RWPE1 (cell line): ENCODE measurements at regions not wholly inside any gene's neighbourhood (a gene's known extent, or its start where the extent isn't known, plus 50 kb on each side); places are given as distances from the start of the nearest gene placed in this dataset.

Experiments
- CTCF ChIA-PET: fragments of 350-600 bp; sonication (Branson Sonifier 250); formaldehyde crosslinking; extraction: SDS; loops from one replicate; lab custom pipeline; 2021; lab: Yijun Ruan, JAX
- POLR2A ChIA-PET: fragments of 400-600 bp; formaldehyde crosslinking; extraction: SDS; loops from one replicate; lab custom pipeline; 2020; ENCODE audit warnings: antibody characterized with exemption; ENCODE audit not compliant: low non-redundant PET; lab: Yijun Ruan, JAX
- DNase-seq: peaks from one replicate; pipeline ENCODE4 v3.0.0; 2012; ENCODE audit warnings: low spot score
- H3K27ac ChIP-seq: fragments of 450-650 bp; 2 replicates; pipeline ENCODE4 v1.5.1; 2017
- TF ChIP-seq, protein P1 (sequence below): fragments of 450-650 bp; conservative IDR thresholded peaks from 2 replicates; pipeline ENCODE4 v1.5.1; 2017; ENCODE audit warnings: low read depth, mild to moderate bottlenecking

DNA sequence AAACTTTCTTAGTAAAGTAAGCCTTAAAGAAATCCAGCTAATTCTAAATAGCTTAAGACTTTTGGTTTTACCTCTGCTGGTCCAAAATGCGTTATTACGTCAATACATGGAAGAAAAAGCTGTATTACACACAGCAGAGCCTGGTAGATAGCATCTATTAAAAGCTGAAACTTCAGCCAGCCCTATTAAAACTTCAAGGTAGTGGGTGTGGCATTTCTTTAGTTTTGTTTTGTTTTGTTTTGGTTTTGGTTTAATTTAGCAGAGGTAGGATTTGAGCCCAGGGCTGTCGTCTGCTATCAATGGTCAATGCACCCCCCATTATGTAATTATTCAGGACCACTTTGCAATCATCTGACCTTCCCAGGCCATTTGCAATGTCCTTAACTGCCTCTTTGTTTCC lies 318.4 kb upstream of the MAF start:
- ChIA-PET POLR2A (no interaction called here), CTCF (no interaction called here)
- no peak for DNase-seq
- no peak overlapping the region for H3K27ac ChIP-seq
- TF ChIP-seq, protein P1, sequence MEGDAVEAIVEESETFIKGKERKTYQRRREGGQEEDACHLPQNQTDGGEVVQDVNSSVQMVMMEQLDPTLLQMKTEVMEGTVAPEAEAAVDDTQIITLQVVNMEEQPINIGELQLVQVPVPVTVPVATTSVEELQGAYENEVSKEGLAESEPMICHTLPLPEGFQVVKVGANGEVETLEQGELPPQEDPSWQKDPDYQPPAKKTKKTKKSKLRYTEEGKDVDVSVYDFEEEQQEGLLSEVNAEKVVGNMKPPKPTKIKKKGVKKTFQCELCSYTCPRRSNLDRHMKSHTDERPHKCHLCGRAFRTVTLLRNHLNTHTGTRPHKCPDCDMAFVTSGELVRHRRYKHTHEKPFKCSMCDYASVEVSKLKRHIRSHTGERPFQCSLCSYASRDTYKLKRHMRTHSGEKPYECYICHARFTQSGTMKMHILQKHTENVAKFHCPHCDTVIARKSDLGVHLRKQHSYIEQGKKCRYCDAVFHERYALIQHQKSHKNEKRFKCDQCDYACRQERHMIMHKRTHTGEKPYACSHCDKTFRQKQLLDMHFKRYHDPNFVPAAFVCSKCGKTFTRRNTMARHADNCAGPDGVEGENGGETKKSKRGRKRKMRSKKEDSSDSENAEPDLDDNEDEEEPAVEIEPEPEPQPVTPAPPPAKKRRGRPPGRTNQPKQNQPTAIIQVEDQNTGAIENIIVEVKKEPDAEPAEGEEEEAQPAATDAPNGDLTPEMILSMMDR = no peak

DNA sequence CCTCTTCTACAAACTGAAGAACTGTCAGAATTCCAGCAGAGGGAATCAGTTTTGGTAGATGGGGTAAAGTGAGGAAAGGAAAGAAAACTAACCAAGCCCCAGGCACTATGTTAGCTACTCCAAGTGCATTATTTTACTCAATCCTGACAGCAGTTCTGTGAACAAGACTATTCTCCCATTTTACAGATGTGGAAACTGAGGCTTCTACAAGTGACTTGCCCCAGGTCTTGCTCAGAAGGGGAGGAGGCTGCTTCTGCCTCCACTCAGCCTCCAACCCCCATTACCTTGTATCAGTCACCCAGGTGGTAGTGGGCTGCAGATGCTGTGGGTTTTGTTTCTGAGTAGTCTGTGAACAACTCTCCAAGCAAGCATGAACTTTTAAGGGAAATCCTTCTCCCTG lies 315.2 kb upstream of the MAF start:
- ChIA-PET CTCF (no interaction called here), POLR2A (no interaction called here)
- TF ChIP-seq, protein P1 = no peak
- no peak for DNase-seq
- H3K27ac ChIP-seq = no peak overlapping the region

DNA sequence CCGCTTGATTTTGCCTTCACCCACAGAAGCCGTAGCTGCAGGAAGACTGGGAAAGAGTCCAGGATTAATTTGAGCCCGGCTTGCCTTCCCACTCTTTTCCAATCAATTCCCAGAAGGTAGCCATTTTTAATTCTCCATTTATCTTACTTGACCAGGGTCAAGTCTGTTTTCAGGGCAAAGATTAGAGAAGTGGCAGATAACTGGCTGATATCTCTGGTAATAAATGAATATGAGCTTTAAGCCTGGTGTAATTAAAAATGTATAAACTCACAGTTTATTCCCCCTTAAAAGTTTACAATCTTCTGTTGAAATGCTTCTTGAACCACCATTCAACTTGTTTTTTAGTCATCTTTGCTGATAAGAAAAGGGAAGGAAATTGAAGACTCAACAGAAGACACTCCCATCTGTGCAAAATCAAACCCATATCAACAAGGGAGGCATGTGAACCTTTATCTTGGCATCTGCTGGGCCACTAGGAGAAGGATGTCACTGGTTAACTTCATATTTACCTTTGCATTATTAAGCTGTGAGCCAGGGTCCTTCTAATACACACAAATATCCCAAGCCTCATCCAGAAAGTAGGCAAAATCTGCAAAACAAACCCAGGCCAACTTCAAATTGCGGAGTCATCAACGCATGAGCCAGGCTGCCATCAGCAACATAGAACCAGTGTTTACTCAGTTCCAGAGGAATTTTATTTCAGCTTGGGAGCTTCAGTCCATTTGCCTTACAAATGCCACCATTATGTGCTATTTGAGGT lies 314.6 kb upstream of the MAF start:
- ChIA-PET POLR2A (no interaction called here), CTCF (no interaction called here)
- no peak overlapping the region for H3K27ac ChIP-seq
- DNase-seq = no peak
- TF ChIP-seq, protein P1 = no peak

DNA sequence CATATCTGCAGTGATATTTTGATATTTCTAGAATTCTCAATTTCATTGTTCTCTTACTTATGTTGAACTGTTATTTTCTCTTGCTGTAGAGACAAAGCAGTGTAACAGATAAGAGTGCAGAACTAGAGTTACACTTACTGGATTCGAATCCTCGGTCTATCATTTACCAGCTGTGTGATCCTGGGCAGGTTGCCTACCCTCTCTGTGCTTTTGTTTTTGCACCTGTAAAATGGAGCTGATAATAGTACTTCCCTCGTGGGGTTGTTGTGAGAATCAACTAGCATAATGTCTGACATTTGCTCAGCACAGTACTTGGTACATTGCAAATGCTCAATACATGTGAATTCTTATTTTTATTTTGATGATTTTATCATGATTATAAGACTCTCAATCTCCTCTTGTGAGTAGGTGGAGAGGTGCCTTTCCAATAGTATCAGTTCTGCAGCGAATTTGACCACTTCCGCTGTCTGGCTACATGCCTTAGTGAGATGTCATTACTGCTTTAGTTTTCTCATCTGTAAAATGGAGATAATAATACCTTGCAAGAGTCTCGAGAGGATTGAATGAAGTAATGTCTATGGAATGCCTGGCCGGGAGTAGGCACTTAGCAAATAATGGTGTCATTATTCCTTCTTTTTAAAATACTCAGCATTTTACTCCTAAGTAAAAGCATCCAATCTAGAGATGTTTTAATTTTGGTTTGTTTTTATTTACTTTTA lies 312.2 kb upstream of the MAF start:
- TF ChIP-seq, protein P1 = no peak
- no peak overlapping the region for H3K27ac ChIP-seq
- CTCF ChIA-PET = no interaction called here
- no peak for DNase-seq
- POLR2A ChIA-PET = no interaction called here

DNA sequence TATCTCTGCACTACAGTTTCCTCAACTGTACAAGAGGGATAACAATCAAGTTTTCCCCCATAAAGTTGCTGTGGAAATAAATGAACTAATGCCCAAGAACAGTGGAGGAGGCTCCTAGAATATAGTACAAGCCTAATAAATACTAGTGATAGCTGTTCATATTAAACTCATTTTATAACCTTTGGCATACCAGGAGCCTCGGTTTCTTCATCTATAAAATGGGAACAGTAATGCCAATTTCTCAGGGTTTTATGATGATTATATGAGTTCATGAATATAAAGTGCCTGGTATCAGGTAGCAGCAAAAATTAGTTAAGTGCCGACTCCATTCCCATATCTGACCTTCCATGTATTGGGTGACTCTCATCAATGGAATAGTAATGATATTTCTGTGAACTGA lies 311.1 kb upstream of the MAF start:
- TF ChIP-seq, protein P1 = no peak

DNA sequence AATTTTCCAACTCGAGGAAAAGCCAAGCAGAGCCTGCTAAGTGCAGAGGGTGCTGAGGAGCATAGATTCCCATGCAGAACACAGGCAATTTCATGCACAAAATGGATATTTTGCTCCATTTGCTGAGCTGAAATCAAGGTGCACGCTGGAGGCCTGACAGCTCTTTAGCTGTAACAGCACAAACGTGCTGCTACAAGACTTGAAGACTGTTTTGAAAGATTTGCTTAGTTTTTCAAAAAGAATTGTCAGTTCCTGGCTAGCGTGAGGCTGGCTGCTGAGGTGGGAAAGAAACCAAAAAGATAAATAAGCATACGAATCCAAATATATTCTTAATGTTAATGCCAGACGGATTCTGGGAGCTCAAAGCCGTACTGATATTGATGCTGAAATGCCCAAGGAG lies 309.0 kb upstream of the MAF start:
- H3K27ac ChIP-seq = no peak overlapping the region; the same call in 1 of the 2 replicates
- POLR2A ChIA-PET = no interaction called here
- CTCF ChIA-PET = interaction anchor here (0.6 to 0.7 kb wide), 2 partner anchors 35 to 887 kb away, joined by 3 read pairs; no protein-coding TSS in a partner anchor
- DNase-seq = no peak
- TF ChIP-seq, protein P1 = no peak

More for the DNA sequence above, 311.1 kb upstream of the MAF start:
- POLR2A ChIA-PET = no interaction called here
- CTCF ChIA-PET = no interaction called here
- no peak overlapping the region for H3K27ac ChIP-seq
- DNase-seq = no peak
